ENCODE measurements at regions not wholly inside any gene's neighbourhood (a gene's known extent, or its start where the extent isn't known, plus 50 kb on each side); places are given as distances from the start of the nearest gene placed in this dataset.

DNA sequence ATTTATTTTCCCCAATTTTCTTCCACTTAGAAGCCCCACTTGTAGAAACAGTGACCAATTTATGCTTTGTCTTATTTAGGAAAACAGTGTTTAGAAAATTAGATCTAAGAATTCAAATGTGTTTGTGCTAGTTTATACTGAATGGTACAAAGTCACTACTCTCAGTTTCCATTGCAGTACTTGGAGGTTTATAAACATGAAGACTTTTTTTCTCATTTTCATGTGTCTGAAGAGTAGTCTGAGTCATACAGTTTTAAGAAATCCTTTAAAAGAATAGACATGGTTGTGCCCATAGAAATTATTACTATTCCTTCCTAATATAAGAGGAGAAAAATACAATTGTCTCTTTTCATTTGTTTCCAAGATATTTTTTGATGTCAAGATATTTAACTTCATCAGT lies 458.7 kb downstream of the NAF1 start:
- TF ChIP-seq TAF1 (IDR thresholded peaks at IDR 0.05; ENCODE audit: borderline replicate concordance, low read depth, low read length), result no peak
- no peak for TF ChIP-seq POLR2A (IDR thresholded peaks at IDR 0.05; ENCODE audit: low read depth, low read length)
- no peak for TF ChIP-seq POLR2AphosphoS5 (IDR thresholded peaks at IDR 0.05; ENCODE audit: low read depth, low read length)
- DNase-seq (ENCODE audit: insufficient read length) (no peak), FAIRE-seq (no peak)

- TF ChIP-seq POLR2AphosphoS5 (IDR thresholded peaks at IDR 0.05; ENCODE audit: low read depth, low read length), result no peak
- no peak for TF ChIP-seq POLR2A (IDR thresholded peaks at IDR 0.05; ENCODE audit: low read depth, low read length)
- no peak for TF ChIP-seq TAF1 (IDR thresholded peaks at IDR 0.05; ENCODE audit: borderline replicate concordance, low read depth, low read length)
- FAIRE-seq, result no peak
- no peak for DNase-seq (ENCODE audit: insufficient read length)
These were observed 460.1 kb downstream of the NAF1 start for GRCh38 chr4:162706632-162707031.

GRCh38 chr4:162706051-162706450 lies 460.6 kb downstream of the NAF1 start:
- no peak for TF ChIP-seq POLR2AphosphoS5 (IDR thresholded peaks at IDR 0.05; ENCODE audit: low read depth, low read length)
- no peak for TF ChIP-seq TAF1 (IDR thresholded peaks at IDR 0.05; ENCODE audit: borderline replicate concordance, low read depth, low read length)
- no peak for TF ChIP-seq POLR2A (IDR thresholded peaks at IDR 0.05; ENCODE audit: low read depth, low read length)
- DNase-seq (ENCODE audit: insufficient read length), result no peak
- no peak for FAIRE-seq

- FAIRE-seq, result no peak
- no peak for TF ChIP-seq POLR2AphosphoS5 (IDR thresholded peaks at IDR 0.05; ENCODE audit: low read depth, low read length)
- no peak for TF ChIP-seq POLR2A (IDR thresholded peaks at IDR 0.05; ENCODE audit: low read depth, low read length)
- TF ChIP-seq TAF1 (IDR thresholded peaks at IDR 0.05; ENCODE audit: borderline replicate concordance, low read depth, low read length), result no peak
These were observed 461.4 kb downstream of the NAF1 start for GRCh38 chr4:162705130-162705803.

GRCh38 chr4:162700815-162701361 lies 465.8 kb downstream of the NAF1 start:
- no peak for TF ChIP-seq POLR2A (IDR thresholded peaks at IDR 0.05; ENCODE audit: low read depth, low read length)
- FAIRE-seq (no peak), DNase-seq (ENCODE audit: insufficient read length) (no peak)

More at GRCh38 chr4:162705130-162705803, 461.4 kb downstream of the NAF1 start:
- no peak for DNase-seq (ENCODE audit: insufficient read length)

DNA sequence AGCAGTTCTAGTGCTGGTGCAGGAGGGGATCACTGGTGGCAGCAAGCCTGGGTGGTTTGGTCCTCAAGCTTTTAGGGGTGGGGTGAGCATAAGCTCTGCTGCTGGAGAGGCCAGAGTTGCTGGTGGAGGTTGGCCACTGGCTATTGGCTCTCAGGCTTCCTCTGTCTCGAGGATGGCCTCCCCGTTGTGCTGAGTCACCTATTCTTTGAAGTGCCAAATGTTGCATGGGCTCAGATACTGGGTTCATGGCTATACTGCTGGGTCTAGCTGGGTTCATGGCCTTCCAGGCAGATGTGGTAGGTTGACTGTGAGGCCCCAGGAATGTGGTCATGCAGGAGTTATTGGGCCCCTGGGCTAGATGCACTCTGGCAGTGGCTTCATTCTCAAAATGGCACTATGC lies 466.3 kb downstream of the NAF1 start:
- DNase-seq (ENCODE audit: insufficient read length), result no peak
- no peak for FAIRE-seq
- TF ChIP-seq POLR2AphosphoS5 (IDR thresholded peaks at IDR 0.05; ENCODE audit: low read depth, low read length) (no peak), POLR2A (IDR thresholded peaks at IDR 0.05; ENCODE audit: low read depth, low read length) (no peak), TAF1 (IDR thresholded peaks at IDR 0.05; ENCODE audit: borderline replicate concordance, low read depth, low read length) (no peak)

- no peak for DNase-seq (ENCODE audit: insufficient read length)
- FAIRE-seq, result no peak
- no peak for TF ChIP-seq TAF1 (IDR thresholded peaks at IDR 0.05; ENCODE audit: borderline replicate concordance, low read depth, low read length)
- no peak for TF ChIP-seq POLR2A (IDR thresholded peaks at IDR 0.05; ENCODE audit: low read depth, low read length)
These were observed 467.1 kb downstream of the NAF1 start for GRCh38 chr4:162699629-162700028.

GRCh38 chr4:162685410-162685809 lies 481.3 kb downstream of the NAF1 start:
- DNase-seq (ENCODE audit: insufficient read length) (no peak), FAIRE-seq (no peak)
- TF ChIP-seq POLR2A (IDR thresholded peaks at IDR 0.05; ENCODE audit: low read depth, low read length) (no peak), POLR2AphosphoS5 (IDR thresholded peaks at IDR 0.05; ENCODE audit: low read depth, low read length) (no peak), TAF1 (IDR thresholded peaks at IDR 0.05; ENCODE audit: borderline replicate concordance, low read depth, low read length) (no peak)

DNA sequence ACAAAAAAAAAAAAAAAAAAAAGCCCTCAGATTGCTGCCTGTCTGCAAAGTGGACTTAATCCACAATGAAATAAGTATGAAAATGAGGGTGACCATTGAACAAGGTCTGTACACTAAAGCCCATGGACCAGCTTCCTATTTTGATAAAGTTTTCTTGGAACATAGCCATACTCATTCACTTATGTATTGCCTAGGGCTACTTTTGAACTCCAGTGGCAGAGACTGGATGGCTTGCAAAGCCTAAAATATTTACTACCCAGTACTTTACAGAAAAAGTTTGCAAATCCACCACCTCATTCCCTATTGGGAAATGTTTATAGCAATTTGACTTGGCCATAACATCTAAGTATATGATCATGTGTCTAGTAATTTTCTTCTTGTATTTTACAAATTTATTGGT lies 481.7 kb downstream of the NAF1 start:
- TF ChIP-seq POLR2A (IDR thresholded peaks at IDR 0.05; ENCODE audit: low read depth, low read length), result no peak
- TF ChIP-seq TAF1 (IDR thresholded peaks at IDR 0.05; ENCODE audit: borderline replicate concordance, low read depth, low read length), result no peak
- no peak for TF ChIP-seq POLR2AphosphoS5 (IDR thresholded peaks at IDR 0.05; ENCODE audit: low read depth, low read length)
- DNase-seq (ENCODE audit: insufficient read length), result no peak
- FAIRE-seq, result no peak

- TF ChIP-seq POLR2AphosphoS5 (IDR thresholded peaks at IDR 0.05; ENCODE audit: low read depth, low read length) (no peak), TAF1 (IDR thresholded peaks at IDR 0.05; ENCODE audit: borderline replicate concordance, low read depth, low read length) (no peak), POLR2A (IDR thresholded peaks at IDR 0.05; ENCODE audit: low read depth, low read length) (no peak)
- no peak for FAIRE-seq
These were observed 482.4 kb downstream of the NAF1 start for GRCh38 chr4:162684371-162684700.

GRCh38 chr4:162683659-162684370 lies 482.9 kb downstream of the NAF1 start:
- TF ChIP-seq POLR2A (IDR thresholded peaks at IDR 0.05; ENCODE audit: low read depth, low read length), result no peak
- no peak for TF ChIP-seq TAF1 (IDR thresholded peaks at IDR 0.05; ENCODE audit: borderline replicate concordance, low read depth, low read length)
- no peak for TF ChIP-seq POLR2AphosphoS5 (IDR thresholded peaks at IDR 0.05; ENCODE audit: low read depth, low read length)
- FAIRE-seq, result no peak
- no peak for DNase-seq (ENCODE audit: insufficient read length)

More at GRCh38 chr4:162684371-162684700, 482.4 kb downstream of the NAF1 start:
- DNase-seq (ENCODE audit: insufficient read length), result no peak

GRCh38 chr4:162682651-162683050 lies 484.0 kb downstream of the NAF1 start:
- FAIRE-seq (no peak), DNase-seq (ENCODE audit: insufficient read length) (no peak)
- no peak for TF ChIP-seq TAF1 (IDR thresholded peaks at IDR 0.05; ENCODE audit: borderline replicate concordance, low read depth, low read length)
- no peak for TF ChIP-seq POLR2A (IDR thresholded peaks at IDR 0.05; ENCODE audit: low read depth, low read length)
- no peak for TF ChIP-seq POLR2AphosphoS5 (IDR thresholded peaks at IDR 0.05; ENCODE audit: low read depth, low read length)
